CD4-positive, alpha-beta T cell treated with Interleukin-17A for 1 hour (primary cell): ENCODE measurements at regions not wholly inside any gene's neighbourhood (a gene's known extent, or its start where the extent isn't known, plus 50 kb on each side); places are given as distances from the start of the nearest gene placed in this dataset.
"Not testable (repeated sequence)": the region's sequence is repeated elsewhere in the genome, so short reads cannot be mapped to it uniquely, and the experiment has no call there.

Experiments used
- DNase-seq: peaks from one replicate; pipeline ENCODE4 v3.0.0-alpha.2; 2020

- no peak for DNase-seq
These were observed 50.8 kb upstream of the CPOX start for GRCh38 chr3:98644168-98644567.

DNA sequence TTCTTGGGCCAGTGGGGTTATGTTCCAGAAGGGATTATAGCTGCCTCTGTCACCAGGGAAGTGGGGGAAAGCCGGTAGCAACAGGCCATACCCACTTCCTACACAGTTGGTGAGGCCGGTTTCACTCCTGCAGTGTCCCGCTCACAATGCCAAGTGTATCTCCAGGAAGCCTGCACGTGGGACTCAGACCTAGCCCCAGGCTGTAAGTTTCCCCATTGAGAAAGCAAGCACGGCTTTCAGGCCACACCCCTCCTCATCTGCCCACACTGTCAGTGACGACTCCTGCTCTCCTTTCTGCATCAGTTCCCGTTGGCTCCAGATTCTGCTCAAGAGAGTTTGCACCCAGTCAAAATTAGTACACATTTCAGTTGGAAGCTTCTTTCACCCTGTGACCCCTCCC is 51.6 kb upstream of the CPOX start:
- no peak for DNase-seq

DNA sequence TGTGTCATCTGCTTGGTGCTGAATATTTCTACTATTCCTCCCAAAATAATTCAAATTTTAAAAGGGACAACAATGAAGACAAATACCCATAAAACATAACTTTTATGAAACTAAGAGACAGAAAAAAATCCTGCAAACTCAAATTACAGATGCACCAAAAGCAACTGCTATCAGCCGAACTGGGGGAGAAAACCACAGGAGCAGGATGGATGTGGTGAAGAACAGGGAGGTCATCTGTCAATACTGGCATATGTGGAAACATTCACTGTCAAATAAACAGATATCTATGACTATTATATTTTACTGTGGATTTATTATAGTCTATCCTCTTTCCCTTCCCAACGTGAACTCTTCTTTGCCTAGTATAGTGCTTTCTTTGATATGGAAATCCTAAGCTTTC is 53.3 kb upstream of the CPOX start:
- no peak for DNase-seq

GRCh38 chr3:98647197-98647596 is 53.8 kb upstream of the CPOX start:
- no peak for DNase-seq

DNA sequence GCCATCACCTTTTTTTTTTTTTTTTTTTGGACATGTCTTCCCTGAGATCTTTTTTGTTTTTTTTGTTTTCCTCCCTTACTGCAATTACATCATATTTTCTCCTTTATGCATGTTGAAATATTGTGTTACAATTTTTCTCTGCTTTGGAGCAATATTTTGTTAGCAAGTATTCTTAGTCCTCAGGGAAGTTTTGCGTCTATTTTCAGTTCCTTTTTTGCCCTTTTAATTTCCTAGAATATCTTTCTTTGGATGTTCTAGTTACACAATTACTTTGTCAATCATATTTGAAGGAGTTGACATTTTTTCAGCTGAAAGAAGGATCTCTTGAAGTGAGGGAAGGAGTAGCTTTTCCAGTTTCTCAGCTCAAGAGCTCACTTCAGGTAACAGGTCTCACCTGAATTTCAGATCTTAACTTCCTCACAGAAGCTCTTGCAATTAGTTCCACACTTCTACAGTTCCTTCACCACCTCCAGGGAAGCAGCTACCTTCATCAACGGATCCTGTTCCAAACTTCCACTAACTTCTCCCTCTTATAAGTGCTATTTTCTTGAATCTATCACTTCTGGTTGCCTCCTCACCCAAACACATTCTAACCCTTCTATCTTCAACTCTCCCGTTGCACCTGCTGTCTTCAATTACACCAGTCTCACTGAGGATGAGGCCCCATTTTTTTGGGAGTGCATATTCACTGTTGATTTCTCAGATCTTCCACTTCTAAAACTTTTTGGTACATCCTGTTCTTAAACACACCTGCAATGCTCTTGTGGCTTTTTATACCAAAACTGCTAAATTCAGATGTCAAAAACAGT is 57.8 kb upstream of the CPOX start:
- DNase-seq: no peak

- DNase-seq: no peak
These were observed 58.3 kb upstream of the CPOX start for GRCh38 chr3:98651780-98652077.

GRCh38 chr3:98655666-98656065 is 62.3 kb upstream of the CPOX start:
- no peak for DNase-seq

GRCh38 chr3:98657457-98657856 is 64.0 kb upstream of the CPOX start:
- DNase-seq: peak; percentile 19

- DNase-seq: no peak
These were observed 69.3 kb upstream of the CPOX start for GRCh38 chr3:98662699-98663098.

GRCh38 chr3:98670020-98670419 is 76.6 kb upstream of the CPOX start:
- DNase-seq: no peak

DNA sequence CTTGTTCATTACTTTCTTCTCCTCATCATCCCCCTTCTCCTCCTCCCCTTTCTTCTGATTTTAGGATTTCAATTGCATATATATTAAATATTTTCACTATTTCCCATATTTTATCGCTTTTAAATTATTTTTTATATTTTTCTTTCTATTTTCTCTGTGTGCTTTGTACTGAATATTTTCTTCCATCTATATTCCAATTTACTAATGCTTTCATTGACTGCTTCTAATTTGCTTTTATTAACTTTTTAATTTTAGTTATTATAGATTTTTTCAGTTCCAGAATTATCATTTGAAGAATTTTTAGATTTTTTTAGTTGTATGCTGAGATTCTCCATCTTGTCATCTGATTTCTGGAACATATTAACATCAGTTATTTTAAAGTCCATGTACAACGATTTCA is 83.2 kb upstream of the ST3GAL6 start:
- DNase-seq: no peak

DNA sequence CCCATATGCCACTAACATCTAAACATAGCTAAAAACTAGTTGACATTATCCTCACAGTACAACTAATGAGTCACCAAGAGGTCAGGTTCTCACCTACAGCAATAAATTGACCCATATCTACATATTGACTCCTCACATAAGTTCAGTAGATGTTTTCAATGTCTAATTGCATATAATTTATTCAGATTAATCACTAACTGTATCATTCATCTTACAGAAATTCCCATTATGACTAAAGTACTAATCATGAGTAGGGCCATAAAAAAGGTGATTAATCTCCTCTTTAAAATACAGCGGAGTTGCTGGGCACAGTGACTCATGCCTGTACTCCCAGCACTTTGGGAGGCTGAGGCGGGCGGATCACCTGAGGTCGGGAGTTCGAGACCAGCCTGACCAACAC is 82.4 kb upstream of the ST3GAL6 start:
- no peak for DNase-seq

- DNase-seq: no peak
These were observed 81.7 kb upstream of the ST3GAL6 start for GRCh38 chr3:98681486-98681885.

DNA sequence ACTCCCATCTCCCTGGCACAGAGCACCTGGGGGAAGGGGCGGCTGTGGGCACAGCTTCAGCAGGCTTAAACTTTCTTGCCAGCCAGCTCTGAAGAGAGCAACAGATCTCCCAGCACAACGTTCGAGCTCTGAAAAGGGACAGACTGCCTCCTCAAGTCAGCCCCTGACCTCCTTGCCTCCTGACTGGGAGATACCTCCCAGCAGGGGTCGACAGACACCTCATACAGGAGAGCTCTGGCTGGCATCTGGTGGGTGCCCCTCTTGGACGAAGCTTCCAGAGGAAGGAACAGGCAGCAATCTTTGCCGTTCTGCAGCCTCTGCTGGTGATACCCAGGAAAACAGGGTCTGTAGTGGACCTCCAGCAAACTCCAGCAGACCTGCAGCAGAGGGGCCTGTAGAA is 80.7 kb upstream of the ST3GAL6 start:
- not testable (repeated sequence) for DNase-seq

GRCh38 chr3:98688363-98688762 is 74.8 kb upstream of the ST3GAL6 start:
- no peak for DNase-seq

DNA sequence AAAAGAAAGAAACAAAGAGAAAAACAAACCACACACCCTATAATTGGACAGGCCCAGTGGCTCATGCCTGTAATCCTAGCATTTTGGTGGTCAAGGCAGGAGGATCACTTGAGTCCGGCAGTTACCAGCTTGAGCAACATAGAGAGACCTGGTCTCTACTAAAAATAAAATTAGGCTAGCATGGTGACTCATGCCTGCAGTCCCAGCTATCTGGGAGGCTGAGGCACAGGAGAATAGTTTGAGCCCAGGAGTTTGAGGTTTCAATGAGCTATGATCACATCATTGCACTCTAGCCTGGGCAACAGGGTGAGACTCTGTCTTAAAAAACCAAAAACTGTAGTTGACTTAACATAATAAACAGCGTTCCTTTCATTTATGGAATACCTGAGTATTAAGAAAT is 72.3 kb upstream of the ST3GAL6 start:
- DNase-seq: no peak

- no peak for DNase-seq
These were observed 71.2 kb upstream of the ST3GAL6 start for GRCh38 chr3:98691897-98692296.

GRCh38 chr3:98692787-98693473 is 70.2 kb upstream of the ST3GAL6 start:
- DNase-seq: no peak

- DNase-seq: no peak
These were observed 67.3 kb upstream of the ST3GAL6 start for GRCh38 chr3:98695796-98696195.

GRCh38 chr3:98696296-98696695 is 66.8 kb upstream of the ST3GAL6 start:
- not testable (repeated sequence) for DNase-seq

GRCh38 chr3:98697225-98697624 is 65.9 kb upstream of the ST3GAL6 start:
- no peak for DNase-seq

- DNase-seq: no peak
These were observed 64.0 kb upstream of the ST3GAL6 start for GRCh38 chr3:98699132-98699531.

DNA sequence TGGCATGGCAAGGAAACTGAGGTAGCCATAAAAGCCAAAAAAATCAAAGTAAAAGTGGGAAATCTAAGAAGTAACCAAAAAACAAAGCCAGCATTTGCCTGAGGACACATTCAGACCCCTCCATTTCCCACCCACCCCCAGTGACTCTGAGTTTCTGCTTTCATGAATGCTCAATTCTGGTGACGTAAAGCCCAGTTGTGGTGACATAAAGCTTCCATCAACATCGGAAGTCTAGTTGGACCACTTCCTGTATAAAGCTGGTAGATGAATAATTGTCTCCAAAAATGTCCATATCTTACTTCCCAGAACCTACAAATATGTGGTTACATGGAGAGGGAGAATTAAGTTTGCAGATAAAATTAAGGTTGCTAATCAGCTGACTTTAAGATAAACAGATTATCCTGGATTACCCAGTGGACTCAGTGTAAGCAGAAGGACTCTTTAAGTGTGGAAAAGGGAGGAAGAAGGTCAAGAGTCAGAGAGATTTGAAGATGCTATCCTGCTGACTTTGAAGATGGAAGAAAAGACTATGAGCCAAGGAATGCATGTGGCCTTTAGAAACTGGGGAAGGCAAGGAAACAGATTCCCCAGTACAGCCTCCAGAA is 62.0 kb upstream of the ST3GAL6 start:
- no peak for DNase-seq

GRCh38 chr3:98702166-98702565 is 61.0 kb upstream of the ST3GAL6 start:
- no peak for DNase-seq
